ENCODE measurements at regions not wholly inside any gene's neighbourhood (a gene's known extent, or its start where the extent isn't known, plus 50 kb on each side); places are given as distances from the start of the nearest gene placed in this dataset.
"Not testable (repeated sequence)": the region's sequence is repeated elsewhere in the genome, so short reads cannot be mapped to it uniquely, and the experiment has no call there.

GRCh38 chr10:34941471-34942357 lies 126.6 kb upstream of the PARD3 start:
- Mint-ChIP-seq H3K4me3 (ENCODE audit: unreplicated experiment) (no peak overlapping the region), H3K9me3 (ENCODE audit: unreplicated experiment) (no peaks in the 10 kb centered on the region), H3K36me3 (ENCODE audit: low read depth, unreplicated experiment) (no peaks in the 10 kb centered on the region), H3K4me1 (ENCODE audit: unreplicated experiment) (peaks cover 20% of the 10 kb centered on the region), H3K27ac (ENCODE audit: unreplicated experiment) (no peak overlapping the region), H3K27me3 (ENCODE audit: unreplicated experiment) (peaks cover 3% of the 10 kb centered on the region)
- TF ChIP-seq, protein P1, sequence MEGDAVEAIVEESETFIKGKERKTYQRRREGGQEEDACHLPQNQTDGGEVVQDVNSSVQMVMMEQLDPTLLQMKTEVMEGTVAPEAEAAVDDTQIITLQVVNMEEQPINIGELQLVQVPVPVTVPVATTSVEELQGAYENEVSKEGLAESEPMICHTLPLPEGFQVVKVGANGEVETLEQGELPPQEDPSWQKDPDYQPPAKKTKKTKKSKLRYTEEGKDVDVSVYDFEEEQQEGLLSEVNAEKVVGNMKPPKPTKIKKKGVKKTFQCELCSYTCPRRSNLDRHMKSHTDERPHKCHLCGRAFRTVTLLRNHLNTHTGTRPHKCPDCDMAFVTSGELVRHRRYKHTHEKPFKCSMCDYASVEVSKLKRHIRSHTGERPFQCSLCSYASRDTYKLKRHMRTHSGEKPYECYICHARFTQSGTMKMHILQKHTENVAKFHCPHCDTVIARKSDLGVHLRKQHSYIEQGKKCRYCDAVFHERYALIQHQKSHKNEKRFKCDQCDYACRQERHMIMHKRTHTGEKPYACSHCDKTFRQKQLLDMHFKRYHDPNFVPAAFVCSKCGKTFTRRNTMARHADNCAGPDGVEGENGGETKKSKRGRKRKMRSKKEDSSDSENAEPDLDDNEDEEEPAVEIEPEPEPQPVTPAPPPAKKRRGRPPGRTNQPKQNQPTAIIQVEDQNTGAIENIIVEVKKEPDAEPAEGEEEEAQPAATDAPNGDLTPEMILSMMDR (IDR thresholded peaks at IDR 0.05; ENCODE audit: unreplicated experiment) = no peak
- DNase-seq (ENCODE audit: low spot score) = no peak

- H3K27me3 Mint-ChIP-seq (ENCODE audit: unreplicated experiment) = peaks cover 5% of the 10 kb centered on the region
- no peaks in the 10 kb centered on the region for H3K36me3 Mint-ChIP-seq (ENCODE audit: low read depth, unreplicated experiment)
- no peaks in the 10 kb centered on the region for H3K9me3 Mint-ChIP-seq (ENCODE audit: unreplicated experiment)
- H3K27ac Mint-ChIP-seq (ENCODE audit: unreplicated experiment) = no peak overlapping the region
- H3K4me3 Mint-ChIP-seq (ENCODE audit: unreplicated experiment) = no peak overlapping the region
- TF ChIP-seq, protein P1 (IDR thresholded peaks at IDR 0.05; ENCODE audit: unreplicated experiment) = no peak
- DNase-seq (ENCODE audit: low spot score) = no peak
- H3K4me1 Mint-ChIP-seq (ENCODE audit: unreplicated experiment) = peaks cover 22% of the 10 kb centered on the region
Observed at GRCh38 chr10:34940436-34940835, 125.3 kb upstream of the PARD3 start.

- Mint-ChIP-seq H3K4me3 (ENCODE audit: unreplicated experiment) (no peak overlapping the region), H3K4me1 (ENCODE audit: unreplicated experiment) (peaks cover 18% of the 10 kb centered on the region), H3K36me3 (ENCODE audit: low read depth, unreplicated experiment) (no peaks in the 10 kb centered on the region), H3K9me3 (ENCODE audit: unreplicated experiment) (no peaks in the 10 kb centered on the region), H3K27me3 (ENCODE audit: unreplicated experiment) (peaks cover 5% of the 10 kb centered on the region), H3K27ac (ENCODE audit: unreplicated experiment) (no peak overlapping the region)
- no peak for DNase-seq (ENCODE audit: low spot score)
- TF ChIP-seq, protein P1 (IDR thresholded peaks at IDR 0.05; ENCODE audit: unreplicated experiment) = no peak
Observed at GRCh38 chr10:34938399-34938670, 123.2 kb upstream of the PARD3 start.

DNA sequence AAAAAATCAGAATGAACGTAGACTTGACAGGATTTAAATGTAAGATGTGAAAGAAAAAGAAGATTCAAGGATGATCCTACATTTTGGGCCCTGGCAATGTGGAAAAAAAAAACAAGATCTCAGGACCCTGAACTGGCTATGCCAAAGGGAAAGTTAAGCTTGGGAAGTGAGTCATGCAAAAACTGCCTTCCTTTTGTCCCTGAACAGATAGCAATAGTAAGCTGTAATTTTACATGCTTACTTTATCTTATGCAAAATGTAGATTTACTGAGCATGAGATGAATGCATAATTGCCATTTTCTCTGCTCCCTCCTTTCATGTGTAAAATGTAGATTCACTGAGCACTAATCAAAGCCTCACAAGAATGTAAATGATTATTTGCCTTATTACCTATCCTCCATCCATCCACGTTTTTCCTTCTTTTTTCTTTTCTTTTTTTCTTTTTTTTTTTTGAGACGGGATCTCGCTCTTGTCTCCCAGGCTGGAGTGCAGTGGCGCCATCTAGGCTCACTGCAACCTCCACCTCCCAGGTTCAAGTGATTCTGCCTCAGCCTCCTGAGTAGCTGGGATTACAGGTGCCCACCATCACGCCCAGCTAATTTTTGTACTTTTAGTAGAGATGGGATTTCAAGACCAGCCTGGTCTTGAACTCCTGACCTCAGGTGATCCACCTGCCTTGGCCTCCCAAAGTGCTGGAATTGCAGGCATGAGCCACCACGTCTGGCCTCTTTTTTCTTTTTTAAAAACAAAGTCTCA lies 122.7 kb upstream of the PARD3 start:
- DNase-seq (ENCODE audit: low spot score); H3K27me3 Mint-ChIP-seq (ENCODE audit: unreplicated experiment); H3K4me3 Mint-ChIP-seq (ENCODE audit: unreplicated experiment); H3K36me3 Mint-ChIP-seq (ENCODE audit: low read depth, unreplicated experiment); H3K27ac Mint-ChIP-seq (ENCODE audit: unreplicated experiment); H3K9me3 Mint-ChIP-seq (ENCODE audit: unreplicated experiment): not testable (repeated sequence)
- H3K4me1 Mint-ChIP-seq (ENCODE audit: unreplicated experiment) = peaks cover 18% of the 10 kb centered on the region

DNA sequence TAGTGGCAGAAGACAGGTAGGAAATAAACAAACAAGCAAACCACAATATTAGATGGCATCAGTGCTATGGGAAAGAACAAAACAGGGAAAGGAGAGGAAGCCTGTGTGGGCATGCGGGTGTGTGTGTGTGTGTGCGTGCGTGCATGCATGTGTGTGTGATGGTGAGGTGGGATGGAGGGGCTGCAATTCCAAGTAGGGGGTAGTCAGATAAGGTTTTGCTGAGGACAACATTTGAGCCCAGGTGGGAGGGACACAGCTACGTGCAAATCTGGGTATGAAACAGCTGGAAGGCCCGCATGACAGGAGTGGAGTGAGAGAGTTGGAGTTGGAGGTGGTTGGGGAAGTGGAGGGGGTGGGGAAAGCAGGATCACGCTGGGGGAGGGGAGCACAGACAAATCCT lies 121.0 kb upstream of the PARD3 start:
- Mint-ChIP-seq H3K27me3 (ENCODE audit: unreplicated experiment) (peaks cover 10% of the 10 kb centered on the region), H3K36me3 (ENCODE audit: low read depth, unreplicated experiment) (no peaks in the 10 kb centered on the region), H3K4me3 (ENCODE audit: unreplicated experiment) (no peak overlapping the region), H3K4me1 (ENCODE audit: unreplicated experiment) (peaks cover 8% of the 10 kb centered on the region), H3K27ac (ENCODE audit: unreplicated experiment) (no peak overlapping the region), H3K9me3 (ENCODE audit: unreplicated experiment) (no peaks in the 10 kb centered on the region)
- DNase-seq (ENCODE audit: low spot score) = no peak
- TF ChIP-seq, protein P1 (IDR thresholded peaks at IDR 0.05; ENCODE audit: unreplicated experiment) = no peak
